Keratinocyte (primary cell): ENCODE measurements at regions not wholly inside any gene's neighbourhood (a gene's known extent, or its start where the extent isn't known, plus 50 kb on each side); places are given as distances from the start of the nearest gene placed in this dataset.

Experiments used
- EZH2 ChIP-seq: IDR thresholded peaks from one replicate; pipeline ENCODE4 v1.6.1; 2012; ENCODE audit warnings: inconsistent platforms, mild to moderate bottlenecking, low read length, moderate library complexity
- TF ChIP-seq, protein P1 (sequence below), 3 experiments: IDR thresholded peaks in 1 of 3; conservative IDR thresholded peaks in 1 of 3; optimal IDR thresholded peaks in 1 of 3; 2 replicates in 2 of 3; 3 replicates in 1 of 3; pipeline versions ENCODE3 to v1.5.1; 2011; ENCODE audit warnings: low read length in 3 of 3, mild to moderate bottlenecking in 3 of 3, moderate library complexity in 2 of 3, control low read depth in 1 of 3, inconsistent platforms in 1 of 3; ENCODE audit not compliant: insufficient read depth in 2 of 3; ENCODE audit errors: extremely low read depth in 1 of 3

DNA sequence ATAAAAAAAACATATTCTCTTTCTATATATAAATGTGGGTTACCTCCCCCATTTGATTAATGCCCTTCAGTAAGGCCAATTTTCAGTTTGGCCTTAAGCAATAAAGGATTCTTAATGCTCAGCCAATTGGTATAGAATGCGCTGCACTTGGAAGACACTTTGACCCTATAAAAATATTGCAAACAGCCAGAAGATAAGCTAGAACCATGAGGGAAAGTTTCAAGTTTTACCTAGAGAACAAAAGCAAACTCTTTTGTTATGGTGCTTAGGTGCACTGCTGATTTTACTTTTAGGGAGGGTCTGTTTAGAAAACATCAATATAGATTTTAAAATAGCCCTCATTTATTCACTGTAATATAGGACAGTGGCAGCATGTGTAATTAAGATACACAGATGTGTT, 251.6 kb upstream of the SLC16A7 start:
- no peak for TF ChIP-seq EZH2
- TF ChIP-seq, protein P1, sequence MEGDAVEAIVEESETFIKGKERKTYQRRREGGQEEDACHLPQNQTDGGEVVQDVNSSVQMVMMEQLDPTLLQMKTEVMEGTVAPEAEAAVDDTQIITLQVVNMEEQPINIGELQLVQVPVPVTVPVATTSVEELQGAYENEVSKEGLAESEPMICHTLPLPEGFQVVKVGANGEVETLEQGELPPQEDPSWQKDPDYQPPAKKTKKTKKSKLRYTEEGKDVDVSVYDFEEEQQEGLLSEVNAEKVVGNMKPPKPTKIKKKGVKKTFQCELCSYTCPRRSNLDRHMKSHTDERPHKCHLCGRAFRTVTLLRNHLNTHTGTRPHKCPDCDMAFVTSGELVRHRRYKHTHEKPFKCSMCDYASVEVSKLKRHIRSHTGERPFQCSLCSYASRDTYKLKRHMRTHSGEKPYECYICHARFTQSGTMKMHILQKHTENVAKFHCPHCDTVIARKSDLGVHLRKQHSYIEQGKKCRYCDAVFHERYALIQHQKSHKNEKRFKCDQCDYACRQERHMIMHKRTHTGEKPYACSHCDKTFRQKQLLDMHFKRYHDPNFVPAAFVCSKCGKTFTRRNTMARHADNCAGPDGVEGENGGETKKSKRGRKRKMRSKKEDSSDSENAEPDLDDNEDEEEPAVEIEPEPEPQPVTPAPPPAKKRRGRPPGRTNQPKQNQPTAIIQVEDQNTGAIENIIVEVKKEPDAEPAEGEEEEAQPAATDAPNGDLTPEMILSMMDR (optimal IDR thresholded peaks at IDR 0.05 in 1 of 3, IDR thresholded peaks at IDR 0.05 in 1 of 3, conservative IDR thresholded peaks at IDR 0.05 in 1 of 3; ENCODE audit: extremely low read depth in 1 of 3, insufficient read depth in 2 of 3, low read length in 3 of 3): no peak
